HL-60/S4 treated with phorbol 12-myristate 13-acetate at 8.2 ng/mL for 4 days and 3 days (cell line): ENCODE measurements at regions not wholly inside any gene's neighbourhood (a gene's known extent, or its start where the extent isn't known, plus 50 kb on each side); places are given as distances from the start of the nearest gene placed in this dataset.
"Not testable (repeated sequence)": the region's sequence is repeated elsewhere in the genome, so short reads cannot be mapped to it uniquely, and the experiment has no call there.

ENCODE experiments used
- in situ Hi-C: fragments of 300-500 bp; cut with MboI; formaldehyde crosslinking; loops from 2 replicates; pipeline ENCODE4 v1.15.0; 2022; ENCODE audit warnings: low sequenced_read_pairs

DNA sequence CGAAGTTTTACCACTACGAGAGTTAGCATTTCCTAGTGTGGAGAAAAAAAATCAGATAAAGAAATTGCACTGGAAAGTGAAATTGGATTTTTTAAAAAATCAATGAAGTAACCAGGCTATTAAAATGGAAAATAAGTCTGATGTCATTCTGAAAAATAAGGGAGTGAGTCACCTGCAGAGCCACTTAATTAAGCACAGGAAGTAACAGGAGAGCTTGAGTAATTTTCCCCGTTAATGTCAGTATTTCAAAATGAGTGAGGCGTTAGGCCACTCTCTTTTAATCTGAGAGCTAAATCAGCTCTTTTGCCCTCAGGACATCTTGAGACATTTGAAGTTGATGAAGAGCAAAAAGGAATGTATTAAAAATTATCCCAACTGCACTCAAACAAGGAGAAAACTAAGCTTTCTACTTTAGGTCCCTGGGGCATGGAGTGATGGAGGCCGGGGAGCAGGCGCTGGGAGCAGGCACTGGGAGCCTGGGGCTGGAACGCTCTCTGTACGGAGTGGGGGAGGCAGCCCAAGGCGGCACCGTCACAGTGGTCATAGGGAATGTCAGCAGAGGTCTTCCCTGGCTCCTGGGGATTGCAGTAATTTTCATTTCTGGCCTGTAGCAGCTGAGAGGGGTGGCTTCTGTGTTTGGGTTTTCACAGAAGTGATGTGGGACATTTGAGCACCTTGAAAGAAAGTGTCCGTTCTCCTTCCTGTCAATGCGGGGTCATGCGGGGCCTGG lies 194.6 kb downstream of the BCL2L11 start:
- in situ Hi-C loops = not testable (repeated sequence)

DNA sequence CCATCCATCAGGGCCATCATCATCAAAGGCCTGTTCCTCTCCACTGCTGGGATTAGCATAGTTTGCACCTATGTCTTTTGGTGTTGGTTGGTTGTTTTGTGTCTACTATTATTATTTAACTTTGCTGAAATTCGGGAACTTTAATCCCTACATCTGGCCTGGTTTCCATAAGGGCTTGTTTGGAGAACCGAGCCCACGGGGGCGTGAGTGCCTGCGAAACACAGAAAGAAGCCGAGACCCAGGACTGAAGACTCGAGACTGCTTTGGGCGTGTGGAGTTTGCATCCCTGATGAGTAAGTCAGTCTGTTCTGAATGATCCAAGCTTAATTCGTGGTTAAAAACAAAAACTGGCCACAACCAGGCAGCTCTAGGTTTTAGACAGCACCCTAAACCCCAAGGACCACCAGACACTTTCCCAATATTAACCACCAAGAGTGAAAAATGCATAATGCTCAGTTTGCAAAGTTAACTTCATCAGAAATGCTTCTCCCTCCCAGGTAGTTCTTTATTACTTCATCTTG lies 195.6 kb downstream of the BCL2L11 start:
- in situ Hi-C loops = not testable (repeated sequence)

DNA sequence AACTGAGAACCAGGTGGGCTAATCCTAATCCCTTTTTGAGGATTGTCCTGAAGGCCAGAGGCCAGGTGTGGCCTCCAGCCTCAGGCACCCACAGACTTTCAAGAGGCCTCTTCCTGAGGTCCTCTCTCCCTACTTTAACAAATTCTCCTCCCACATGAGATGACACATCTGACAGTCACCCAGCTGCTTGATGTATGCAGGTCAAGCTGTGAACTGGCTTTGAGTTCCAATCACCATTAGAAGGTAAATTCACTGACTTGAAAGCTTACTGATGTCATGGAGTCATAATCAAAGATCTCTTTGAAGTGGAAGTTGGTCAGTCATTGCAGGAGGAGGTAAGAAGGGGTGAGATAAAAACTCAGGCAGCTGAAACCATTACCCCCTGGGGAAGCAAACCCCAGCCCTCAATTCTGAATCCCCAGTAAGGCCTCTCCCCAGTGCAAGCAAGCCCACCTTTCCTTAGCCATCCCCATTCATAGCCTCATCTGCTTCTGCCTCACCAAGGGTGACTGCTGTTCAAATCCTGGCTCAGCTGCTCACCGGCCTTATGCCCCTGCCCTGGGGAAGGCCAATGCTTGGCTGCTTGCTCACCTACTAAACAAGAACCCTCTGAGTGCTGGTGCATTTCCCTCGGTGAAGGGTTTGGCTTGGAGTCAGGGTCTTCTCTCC lies 196.3 kb downstream of the BCL2L11 start:
- in situ Hi-C loops = not testable (repeated sequence)

DNA sequence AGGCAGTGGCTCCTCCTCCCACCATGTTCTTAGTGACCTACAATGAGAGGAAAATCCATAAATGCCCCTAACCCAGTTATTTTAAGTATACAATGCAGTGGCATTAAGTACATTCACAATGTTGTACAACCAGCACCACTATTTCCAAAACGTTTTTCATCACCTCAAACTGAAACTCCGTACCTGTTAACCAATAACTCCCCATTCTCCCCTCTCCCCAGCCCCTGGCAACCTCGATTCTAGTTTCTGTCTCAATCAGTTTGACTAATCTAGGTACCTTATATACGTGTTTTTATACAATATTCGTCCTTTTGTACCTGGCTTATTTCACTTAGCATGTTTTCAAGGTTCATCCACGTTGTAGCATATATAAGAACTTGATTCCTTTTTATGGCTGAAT lies 198.8 kb downstream of the BCL2L11 start:
- in situ Hi-C loops = not testable (repeated sequence)

DNA sequence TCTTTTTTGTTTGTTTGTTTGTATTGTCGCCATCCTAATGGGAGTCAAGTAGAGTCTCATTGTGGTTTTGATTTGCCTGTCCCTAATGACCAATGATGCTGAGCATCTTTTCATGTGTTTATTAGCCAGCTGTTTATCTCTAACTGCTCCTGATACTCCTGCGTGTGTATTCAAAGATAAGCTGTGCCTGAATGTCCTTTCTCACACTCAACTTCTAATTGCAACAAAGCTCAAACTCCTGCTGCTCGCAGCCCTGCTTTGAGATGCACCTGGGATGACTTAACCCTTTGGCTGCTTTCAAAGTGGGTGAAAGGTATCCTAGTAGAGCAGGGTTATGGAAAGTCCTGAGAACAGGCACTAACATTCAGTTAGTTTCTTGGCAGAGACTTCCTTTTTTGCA lies 199.6 kb downstream of the BCL2L11 start:
- in situ Hi-C loops = not testable (repeated sequence)

DNA sequence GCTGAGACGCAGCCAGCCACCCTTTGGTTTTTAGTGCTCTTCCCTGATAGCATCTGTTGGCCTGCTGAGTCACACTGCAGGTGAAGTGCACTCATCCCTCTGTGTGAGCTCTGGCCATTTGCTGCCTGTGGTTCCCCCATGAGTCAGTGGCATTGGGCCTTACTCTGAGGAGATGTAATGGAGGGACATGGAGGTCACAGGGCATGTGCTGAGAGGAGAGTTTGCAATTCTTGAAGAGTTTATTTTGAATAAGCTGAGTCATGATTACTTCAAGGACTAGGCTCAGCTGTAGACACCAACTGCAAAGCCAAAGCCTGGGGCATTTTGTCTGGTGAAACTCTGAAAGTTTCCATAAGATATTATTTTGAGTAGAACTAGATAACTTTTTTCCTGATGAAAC lies 200.3 kb downstream of the BCL2L11 start:
- in situ Hi-C loops = not testable (repeated sequence)

DNA sequence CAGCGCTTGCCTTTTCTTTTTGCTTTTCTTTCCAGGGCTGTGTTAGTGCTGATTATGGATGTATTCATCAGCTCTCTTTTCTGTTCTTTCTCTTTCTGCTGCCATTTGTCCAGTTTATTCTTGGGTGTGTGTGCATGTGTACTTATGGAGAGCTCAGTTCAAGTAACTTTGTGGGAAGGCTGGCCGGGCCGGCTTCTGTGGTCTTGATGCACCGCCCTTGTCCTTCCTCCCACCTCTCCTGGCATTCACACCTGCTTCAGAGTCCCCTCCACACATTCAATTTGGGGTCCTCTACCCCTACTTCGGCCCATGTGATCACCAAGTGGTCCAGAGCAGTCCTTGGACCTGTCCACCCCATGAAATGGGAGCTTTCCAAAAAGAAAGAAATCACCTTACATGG lies 202.7 kb downstream of the BCL2L11 start:
- in situ Hi-C loops = not testable (repeated sequence)

DNA sequence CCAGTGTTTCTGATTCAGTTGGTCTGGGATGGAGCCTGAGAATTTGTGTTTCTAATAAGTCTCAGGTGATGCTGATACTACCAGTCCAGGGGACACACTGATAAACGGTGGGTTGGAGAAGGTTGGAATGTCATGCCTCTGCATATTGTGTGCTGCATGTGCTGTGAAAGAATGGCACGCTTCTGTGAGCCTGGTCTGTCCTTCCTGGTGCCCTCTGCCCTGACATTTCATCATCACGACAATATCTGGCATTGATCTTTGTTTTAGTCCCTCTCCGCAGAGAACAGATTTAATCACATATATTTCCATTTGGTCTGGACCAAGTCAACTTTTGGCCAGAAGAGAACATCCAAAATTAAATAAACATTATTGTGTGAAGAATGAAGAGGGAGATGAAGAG lies 207.0 kb downstream of the BCL2L11 start:
- in situ Hi-C loops = not testable (repeated sequence)

DNA sequence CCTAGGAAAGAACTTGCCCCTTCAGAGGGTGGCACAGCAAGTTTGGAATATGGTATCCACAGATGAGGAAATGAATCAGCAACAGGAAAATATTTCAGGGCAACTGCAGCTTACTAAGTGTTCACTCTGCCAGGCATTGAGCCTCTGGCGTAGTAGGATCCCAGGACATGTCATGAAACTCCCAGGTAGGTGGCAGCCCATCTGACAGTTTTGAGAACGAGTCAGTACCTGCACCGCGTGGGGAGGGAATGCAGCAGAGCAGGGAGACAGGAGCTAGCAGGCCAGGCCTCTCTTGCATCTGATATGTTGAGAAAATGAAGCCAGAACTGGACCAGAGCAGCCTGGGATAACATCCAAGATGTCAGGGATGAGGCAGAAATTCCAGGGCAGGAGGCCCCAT lies 208.6 kb downstream of the BCL2L11 start:
- in situ Hi-C loops = not testable (repeated sequence)

DNA sequence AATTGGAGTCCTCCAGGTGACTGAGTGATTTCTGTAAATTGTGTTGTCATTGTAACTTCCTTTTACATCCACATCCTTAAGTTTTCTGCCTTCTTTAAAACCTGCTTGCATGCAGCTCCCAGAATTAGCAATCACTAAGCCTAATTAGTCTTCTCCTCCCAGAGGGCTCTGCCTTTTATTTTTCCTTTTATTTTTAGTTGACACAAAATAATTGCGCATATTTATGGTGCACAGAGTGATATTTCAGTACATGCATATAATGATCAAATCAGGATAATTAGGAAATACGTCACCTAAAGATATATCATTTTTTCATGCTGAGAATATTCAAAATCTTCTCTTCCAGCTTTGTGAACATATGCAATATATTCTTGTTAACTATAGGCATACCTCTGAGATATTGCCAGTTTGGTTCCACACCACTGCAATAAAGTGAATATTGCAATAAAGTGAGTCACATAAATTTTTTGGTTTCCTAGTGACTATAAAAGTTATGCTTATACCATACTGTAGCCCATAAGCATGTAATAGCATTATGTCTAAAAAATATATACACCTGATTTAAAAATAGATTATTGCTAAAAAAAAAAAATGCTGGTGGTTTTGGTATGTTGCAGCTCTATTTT lies 210.5 kb downstream of the BCL2L11 start:
- in situ Hi-C loops = not testable (repeated sequence)

DNA sequence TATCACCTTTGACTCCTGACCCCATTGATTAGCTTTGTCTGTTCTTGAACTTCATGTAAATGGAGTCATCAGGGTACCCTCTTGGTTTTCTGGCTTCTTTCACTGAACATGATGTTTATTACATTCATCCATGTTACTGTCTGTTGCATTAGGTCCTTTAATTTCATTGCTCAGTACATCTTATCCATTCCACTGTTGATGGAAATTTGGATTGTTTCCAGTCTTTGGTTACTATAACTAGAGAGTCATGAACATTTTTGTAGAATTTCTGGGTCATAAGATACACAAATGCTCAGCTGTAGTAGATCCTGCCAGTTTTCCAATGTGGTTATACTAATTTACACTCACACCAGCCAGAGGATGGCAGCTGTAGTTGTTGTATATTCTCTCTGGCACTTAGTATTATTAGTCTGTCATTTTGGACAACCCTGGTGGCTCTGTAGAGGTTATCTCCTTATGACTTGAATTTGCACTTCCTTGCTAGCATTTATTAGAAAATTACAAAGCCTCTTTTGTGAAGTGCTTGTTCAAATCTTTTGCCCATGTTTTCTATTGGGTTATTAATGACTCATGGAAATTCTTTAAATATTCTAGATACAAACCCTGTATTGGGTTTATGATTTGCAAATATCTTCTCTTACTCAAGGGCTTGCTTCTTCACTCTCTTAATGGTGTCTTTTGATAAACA lies 214.7 kb downstream of the BCL2L11 start:
- in situ Hi-C loops = not testable (repeated sequence)

DNA sequence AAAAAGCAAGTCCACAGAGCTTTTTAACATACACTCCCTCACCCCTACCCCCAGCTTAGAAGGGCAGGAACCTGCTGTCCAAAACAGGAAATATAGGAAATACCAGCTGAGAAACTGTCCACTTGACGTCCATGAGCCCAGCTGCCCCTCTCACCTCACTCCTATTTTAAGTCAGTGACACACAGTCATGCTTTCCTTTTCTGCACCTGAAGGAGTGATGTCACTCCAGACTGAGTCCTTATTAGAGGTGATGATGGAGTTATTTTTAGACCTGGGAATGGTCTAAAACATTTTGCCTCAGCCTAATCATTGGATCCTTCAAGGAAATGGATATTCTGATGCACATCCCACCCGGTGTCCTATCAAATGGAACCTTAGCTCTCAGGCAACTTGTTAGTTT lies 217.8 kb downstream of the BCL2L11 start:
- in situ Hi-C loops = not testable (repeated sequence)

DNA sequence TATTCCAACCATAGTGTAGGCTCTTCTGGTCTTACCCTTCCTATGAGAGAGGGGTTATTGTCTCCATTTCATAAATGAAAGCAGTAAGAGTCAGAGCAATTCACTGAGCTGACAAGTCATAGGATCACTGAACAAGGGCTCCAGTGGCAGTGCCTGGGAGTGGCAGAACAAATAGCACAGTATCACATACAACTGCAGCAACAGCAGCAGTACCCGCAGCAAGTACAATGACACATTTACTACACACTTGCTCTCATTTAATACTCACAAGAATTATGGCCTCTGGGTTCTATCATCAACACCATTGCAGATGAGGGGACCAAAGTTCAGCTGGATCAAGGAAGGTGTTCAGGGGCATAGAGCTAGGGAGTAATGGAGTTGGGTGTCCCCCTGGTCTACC lies 218.8 kb downstream of the BCL2L11 start:
- in situ Hi-C loops = not testable (repeated sequence)

DNA sequence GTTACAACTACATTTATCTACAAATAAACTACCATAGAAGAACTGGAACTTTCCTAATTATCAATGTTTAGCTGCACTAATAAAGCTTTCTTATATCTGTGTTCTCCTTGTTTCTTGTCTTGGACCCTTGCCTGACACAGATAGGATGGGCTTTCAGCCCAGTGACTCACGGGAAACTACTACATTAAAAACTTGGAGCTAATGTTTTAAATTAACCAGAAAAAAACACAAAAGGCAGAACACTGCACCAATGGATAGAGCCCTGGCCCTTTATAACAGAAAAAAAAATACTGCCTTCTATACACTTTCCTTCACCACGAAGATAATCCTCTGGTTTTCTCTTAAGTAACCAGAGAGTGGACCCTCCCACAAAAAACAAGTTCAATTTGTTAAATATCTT lies 223.9 kb downstream of the BCL2L11 start:
- in situ Hi-C loops = not testable (repeated sequence)

DNA sequence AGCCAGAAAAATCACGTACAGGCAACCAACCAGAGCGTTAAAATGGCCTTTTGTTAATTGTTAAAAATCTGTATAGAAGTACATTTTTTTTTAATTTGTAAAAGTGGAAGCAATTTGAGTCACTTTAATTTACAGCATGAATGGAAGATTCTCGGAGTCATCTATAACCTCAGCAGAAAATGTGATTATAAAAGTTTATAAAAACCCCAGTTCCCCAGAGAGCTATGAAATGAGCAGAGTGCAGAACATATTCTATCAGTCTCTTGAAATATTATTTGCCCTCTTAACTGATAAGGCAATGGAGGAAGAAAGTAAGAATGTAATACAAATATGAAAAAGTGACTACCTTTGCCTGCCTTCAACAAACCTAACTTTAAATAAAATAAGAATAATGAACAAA lies 224.7 kb downstream of the BCL2L11 start:
- in situ Hi-C loops = not testable (repeated sequence)

DNA sequence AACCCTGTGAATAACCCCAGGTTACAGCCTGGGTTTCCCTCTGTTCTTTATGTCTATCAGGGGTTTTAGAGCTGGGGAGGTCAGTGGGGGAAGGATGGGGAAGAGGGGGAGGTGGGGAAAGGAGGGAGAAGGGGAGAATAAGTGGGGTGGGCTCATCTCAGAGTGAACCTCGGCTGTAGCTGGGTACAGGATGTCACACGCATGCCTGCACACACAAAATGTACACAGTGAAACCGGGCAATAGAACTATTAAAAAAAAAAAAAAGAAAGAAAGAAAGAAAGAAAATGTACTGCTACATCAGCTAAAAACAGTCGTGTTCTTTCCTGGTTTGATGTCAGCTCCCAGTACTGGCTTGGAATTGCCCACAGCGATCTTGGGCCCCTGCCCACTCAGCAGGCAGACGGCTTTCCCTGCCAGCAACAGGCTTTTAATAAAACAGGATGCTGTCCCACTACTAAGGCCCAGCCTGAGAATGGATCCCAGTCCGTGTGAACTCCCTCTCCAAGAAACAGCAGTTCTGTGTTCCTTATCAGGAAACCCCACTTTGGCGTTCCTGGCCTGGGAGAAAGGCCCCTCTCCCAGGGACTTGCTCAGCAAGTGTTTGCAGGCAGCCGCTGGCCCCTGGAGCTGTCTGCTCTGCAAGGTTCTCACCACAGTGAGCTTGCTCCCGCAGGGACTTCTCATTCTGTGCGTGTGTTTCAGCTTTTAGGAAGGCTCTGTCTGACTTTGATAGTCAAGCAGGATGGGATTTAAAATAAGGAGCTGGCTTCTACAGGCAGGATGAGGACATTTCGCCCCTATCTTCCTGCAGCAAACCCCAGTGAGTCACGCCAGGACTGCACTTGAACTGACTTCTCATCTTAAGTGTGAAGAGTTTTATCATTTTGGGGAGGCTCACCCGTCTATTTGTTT lies 225.6 kb downstream of the BCL2L11 start:
- in situ Hi-C loops = not testable (repeated sequence)

DNA sequence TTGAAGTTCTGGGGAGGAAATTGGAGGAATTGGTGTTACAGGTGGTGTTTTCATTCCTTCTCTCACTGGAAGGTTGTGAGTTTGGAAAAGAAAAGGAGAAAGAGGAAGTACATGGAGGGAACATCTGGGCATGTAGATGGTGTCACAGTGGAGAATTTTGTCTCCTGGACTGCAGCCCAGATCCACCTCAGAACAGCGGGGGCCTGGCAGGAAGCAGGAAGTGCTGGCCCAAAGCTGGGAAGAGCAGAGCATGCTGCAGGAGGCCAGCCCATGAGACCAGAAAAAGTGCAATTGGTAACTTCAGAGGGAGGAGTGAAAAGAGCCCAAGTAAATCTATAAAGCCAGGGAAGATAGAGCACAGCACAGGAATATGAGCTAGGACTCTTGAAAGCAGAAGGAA lies 227.0 kb downstream of the BCL2L11 start:
- in situ Hi-C loops = not testable (repeated sequence)

DNA sequence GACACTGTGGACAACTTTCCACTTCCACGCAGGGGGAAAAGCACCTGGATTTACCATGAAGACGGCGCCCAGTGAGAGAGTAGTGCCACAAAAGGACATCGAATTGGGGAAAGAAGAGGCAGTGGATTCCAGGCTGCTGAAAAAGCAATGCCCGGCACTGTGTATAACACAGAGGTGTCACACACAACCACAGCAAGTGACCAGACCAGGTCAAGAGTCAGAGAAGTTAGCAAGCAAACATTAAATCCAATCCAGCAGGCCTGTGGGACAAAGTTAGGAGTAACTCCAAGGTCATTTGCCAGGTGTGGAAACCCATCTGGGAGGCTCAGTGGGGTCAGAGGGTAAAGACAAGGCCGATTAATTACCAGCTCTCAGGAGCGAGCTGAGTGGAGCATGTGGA lies 227.6 kb downstream of the BCL2L11 start:
- in situ Hi-C loops = not testable (repeated sequence)

DNA sequence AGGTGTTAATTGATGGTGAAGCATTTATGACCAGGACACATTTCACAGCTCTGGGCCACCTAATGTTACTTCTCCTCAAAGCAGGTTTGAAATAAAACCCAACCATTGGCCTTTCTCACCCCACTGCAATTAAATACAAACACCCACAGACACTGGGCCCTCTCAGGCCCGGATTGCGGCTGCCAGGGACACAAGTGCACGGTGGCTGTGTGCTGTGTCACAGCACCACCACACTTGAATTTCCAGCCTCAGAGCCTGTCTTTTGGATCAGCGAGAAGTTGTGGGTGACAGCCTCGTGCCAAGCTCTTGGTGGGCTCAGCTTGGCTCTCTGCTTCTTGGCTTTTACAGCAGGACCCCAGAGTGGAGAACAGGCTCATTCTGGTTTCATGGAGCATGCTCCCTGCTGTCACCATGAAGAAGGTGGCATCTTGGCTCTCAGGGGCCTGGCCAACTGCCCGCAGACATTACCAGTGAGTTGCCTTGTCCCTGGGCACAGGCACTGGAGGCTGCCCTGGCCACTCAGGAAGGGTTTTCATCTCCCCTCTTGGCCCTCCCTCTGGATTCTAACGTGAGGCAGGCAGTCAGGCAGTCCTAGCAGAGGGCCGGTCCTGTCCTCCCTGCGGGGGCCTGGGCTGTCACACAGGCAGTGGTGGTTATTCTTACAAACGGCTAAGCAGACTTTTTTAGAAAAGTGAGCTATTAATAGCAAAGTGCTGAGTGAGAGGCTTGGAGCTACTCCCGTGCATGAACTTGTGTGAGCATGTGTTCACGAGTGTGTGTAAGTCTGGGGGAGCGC lies 234.5 kb downstream of the BCL2L11 start:
- in situ Hi-C loops = not testable (repeated sequence)
